Panc1 (cell line): ENCODE measurements at regions not wholly inside any gene's neighbourhood (a gene's known extent, or its start where the extent isn't known, plus 50 kb on each side); places are given as distances from the start of the nearest gene placed in this dataset.

Experiments
- ATAC-seq: fragments of 200-7000 bp; cut with Tn5 transposase; 2 replicates; pipeline ENCODE4 v1.9.1; 2020; ENCODE audit warnings: mild to moderate bottlenecking, moderate library complexity
- BruUV-seq: library from RNA; stranded (reverse); fragments of 400-500 nt; replicated peaks from 2 replicates; lab custom pipeline; 2021; lab: Mats Ljungman, UMichigan
- CTCF ChIA-PET: fragments of 300-600 bp; sonication (Branson Sonifier 250); formaldehyde crosslinking; loops from one replicate; lab custom pipeline; 2022; ENCODE audit warnings: antibody characterized with exemption; lab: Charles Lee
- POLR2A ChIA-PET: fragments of 300-600 bp; sonication (Branson Sonifier 250); formaldehyde crosslinking; loops from one replicate; lab custom pipeline; 2022; ENCODE audit warnings: antibody characterized with exemption; lab: Charles Lee
- DNase-seq: peaks from one replicate; pipeline ENCODE4 v3.0.0-alpha.2; 2010; ENCODE audit warnings: low read depth, low spot score
- H3K27ac ChIP-seq: 2 replicates; pipeline ENCODE4 v1.5.1; 2011; ENCODE audit warnings: mild to moderate bottlenecking, low read length, inconsistent platforms
- H3K27me3 ChIP-seq: fragments of 200-500 bp; sonication (Bioruptor generic); 2 replicates; pipeline ENCODE4 v1.6.0; 2014; ENCODE audit warnings: low read length, inconsistent platforms; ENCODE audit not compliant: control insufficient read depth, insufficient read depth
- H3K36me3 ChIP-seq: fragments of 200-500 bp; sonication (Bioruptor generic); 2 replicates; pipeline ENCODE4 v1.5.1; 2014; ENCODE audit warnings: inconsistent platforms, mild to moderate bottlenecking, low read length, moderate library complexity; ENCODE audit not compliant: control insufficient read depth, insufficient read depth
- H3K4me1 ChIP-seq: 2 replicates; pipeline ENCODE4 v1.5.1; 2011; ENCODE audit warnings: inconsistent platforms, mild to moderate bottlenecking, low read length, moderate library complexity; ENCODE audit not compliant: control insufficient read depth, insufficient read depth
- H3K4me3 ChIP-seq, 2 experiments: 2 replicates each; pipeline ENCODE4 v1.5.1; 2011 to 2012; ENCODE audit warnings: low read depth in 2 of 2, low read length in 2 of 2, mild to moderate bottlenecking in 2 of 2, inconsistent platforms in 1 of 2, moderate library complexity in 1 of 2
- H3K9me3 ChIP-seq: fragments of 200-500 bp; sonication (Bioruptor generic); 2 replicates; pipeline ENCODE4 v1.5.1; 2014; ENCODE audit warnings: low read depth, mild to moderate bottlenecking, inconsistent platforms, low read length, moderate library complexity; ENCODE audit not compliant: control insufficient read depth, insufficient read depth
- CTCF ChIP-seq: fragments of 450-650 bp; IDR thresholded peaks from 2 replicates; pipeline ENCODE4 v1.5.1; 2017; ENCODE audit warnings: mild to moderate bottlenecking
- POLR2AphosphoS5 ChIP-seq: IDR thresholded peaks from 2 replicates; pipeline ENCODE4 v1.6.1; 2012; ENCODE audit warnings: mild to moderate bottlenecking, low read depth, low read length, moderate library complexity
- REST ChIP-seq, 2 experiments: IDR thresholded peaks; 2 replicates each; pipeline ENCODE4 v1.6.1; 2011 to 2012; ENCODE audit warnings: low read depth in 2 of 2, control low read depth in 1 of 2, low read length in 1 of 2, mild to moderate bottlenecking in 1 of 2, moderate library complexity in 1 of 2; ENCODE audit not compliant: insufficient read depth in 1 of 2
- SIN3A ChIP-seq: IDR thresholded peaks from 2 replicates; pipeline ENCODE4 v1.6.1; 2012; ENCODE audit warnings: low read depth, mild to moderate bottlenecking, low read length, moderate library complexity, borderline replicate concordance; ENCODE audit not compliant: insufficient read depth
- TCF7L2 ChIP-seq: IDR thresholded peaks from 2 replicates; pipeline ENCODE4 v1.6.1; 2011; ENCODE audit warnings: mild to moderate bottlenecking, low read depth, low read length, inconsistent platforms
- in situ Hi-C: cut with HindIII; loops from 2 replicates; pipeline ENCODE4 v1.10.0; 2016; ENCODE audit warnings: low sequenced_read_pairs, low pct_unique_long_range_greater_than_20kb
- intact Hi-C: fragments of 100-400 bp; cut with micrococcal nuclease; formaldehyde crosslinking; loops from one replicate; pipeline ENCODE4 v1.10.0; 2022; ENCODE audit not compliant: unreplicated experiment

GRCh38 chr10:61271127-61271780 lies 181.9 kb downstream of the TMEM26 start:
- no peak overlapping the region for H3K4me3 ChIP-seq
- intact Hi-C loops: no loop called here
- ATAC-seq (peak; percentile 87), DNase-seq (peak; percentile 80)
- CTCF ChIA-PET: interaction anchor here (0.6 to 1.0 kb wide), 2 partner anchors 12 to 735 kb away, joined by 3 to 6 read pairs; no protein-coding TSS in a partner anchor
- no peak overlapping the region for H3K27ac ChIP-seq
- no peaks in the 10 kb centered on the region for H3K36me3 ChIP-seq
- POLR2A ChIA-PET: no interaction called here
- no peak for TF ChIP-seq REST (IDR thresholded peaks at IDR 0.05; ENCODE audit: insufficient read depth in 1 of 2, low read depth in 2 of 2, low read length in 1 of 2)
- no peak for TF ChIP-seq TCF7L2
- TF ChIP-seq POLR2AphosphoS5: no peak
- peak; percentile 35; the same call in 1 of the 2 replicates for TF ChIP-seq CTCF
- BruUV-seq: no TSS peak
- H3K4me1 ChIP-seq: no peaks in the 10 kb centered on the region; the same call in 1 of the 2 replicates
- in situ Hi-C loops: no loop called here
- H3K9me3 ChIP-seq: no peaks in the 10 kb centered on the region
- H3K27me3 ChIP-seq: no peaks in the 10 kb centered on the region

GRCh38 chr10:61263518-61263917 lies 189.7 kb downstream of the TMEM26 start:
- H3K4me3 ChIP-seq: no peak overlapping the region
- intact Hi-C loops (no loop called here), in situ Hi-C loops (no loop called here)
- no peaks in the 10 kb centered on the region for H3K4me1 ChIP-seq
- no peak overlapping the region for H3K27ac ChIP-seq
- H3K36me3 ChIP-seq: no peaks in the 10 kb centered on the region
- ChIA-PET POLR2A (no interaction called here), CTCF (no interaction called here)
- TF ChIP-seq TCF7L2: no peak
- no peak for TF ChIP-seq REST (IDR thresholded peaks at IDR 0.05; ENCODE audit: insufficient read depth in 1 of 2, low read depth in 2 of 2, low read length in 1 of 2)
- no peak for TF ChIP-seq CTCF
- TF ChIP-seq POLR2AphosphoS5: no peak
- TF ChIP-seq SIN3A: no peak
- H3K9me3 ChIP-seq: no peaks in the 10 kb centered on the region
- DNase-seq: no peak
- no peaks in the 10 kb centered on the region for H3K27me3 ChIP-seq
- no TSS peak for BruUV-seq
- ATAC-seq: no peak
